ENCODE measurements at regions not wholly inside any gene's neighbourhood (a gene's known extent, or its start where the extent isn't known, plus 50 kb on each side); places are given as distances from the start of the nearest gene placed in this dataset.
"Not testable (repeated sequence)": the region's sequence is repeated elsewhere in the genome, so short reads cannot be mapped to it uniquely, and the experiment has no call there.

- no peak for DNase-seq (ENCODE audit: extremely low read depth in 1 of 11, low read depth in 9 of 11, low spot score in 4 of 11)
Measured at GRCh38 chrX:16067886-16068515, 55.4 kb upstream of the GRPR start.

- DNase-seq (ENCODE audit: extremely low read depth in 1 of 11, low read depth in 9 of 11, low spot score in 4 of 11): no peak
Measured at GRCh38 chrX:16063921-16064320, 59.4 kb upstream of the GRPR start.

GRCh38 chrX:16063141-16063540 lies 60.2 kb upstream of the GRPR start:
- no peak for DNase-seq (ENCODE audit: extremely low read depth in 1 of 11, low read depth in 9 of 11, low spot score in 4 of 11)

- no peak for DNase-seq (ENCODE audit: extremely low read depth in 1 of 11, low read depth in 9 of 11, low spot score in 4 of 11)
Measured at GRCh38 chrX:16061296-16061695, 62.1 kb upstream of the GRPR start.

GRCh38 chrX:16060252-16060651 lies 63.1 kb upstream of the GRPR start:
- no peak for DNase-seq (ENCODE audit: extremely low read depth in 1 of 11, low read depth in 9 of 11, low spot score in 4 of 11)

- DNase-seq (ENCODE audit: extremely low read depth in 1 of 11, low read depth in 9 of 11, low spot score in 4 of 11): not testable (repeated sequence)
Measured at GRCh38 chrX:16049126-16049525, 74.2 kb upstream of the GRPR start.

GRCh38 chrX:16042980-16043379 lies 80.4 kb upstream of the GRPR start:
- DNase-seq (ENCODE audit: extremely low read depth in 1 of 11, low read depth in 9 of 11, low spot score in 4 of 11): no peak

- DNase-seq (ENCODE audit: extremely low read depth in 1 of 11, low read depth in 9 of 11, low spot score in 4 of 11): no peak
Measured at GRCh38 chrX:16039834-16040233, 83.5 kb upstream of the GRPR start.

GRCh38 chrX:16039363-16039762 lies 84.0 kb upstream of the GRPR start:
- no peak for DNase-seq (ENCODE audit: extremely low read depth in 1 of 11, low read depth in 9 of 11, low spot score in 4 of 11)

GRCh38 chrX:16033331-16033730 lies 90.0 kb upstream of the GRPR start:
- DNase-seq (ENCODE audit: extremely low read depth in 1 of 11, low read depth in 9 of 11, low spot score in 4 of 11): no peak

- no peak for DNase-seq (ENCODE audit: extremely low read depth in 1 of 11, low read depth in 9 of 11, low spot score in 4 of 11)
Measured at GRCh38 chrX:16028576-16028975, 94.8 kb upstream of the GRPR start.

- DNase-seq (ENCODE audit: extremely low read depth in 1 of 11, low read depth in 9 of 11, low spot score in 4 of 11): no peak
Measured at GRCh38 chrX:16023790-16024734, 99.3 kb upstream of the GRPR start.

GRCh38 chrX:16022580-16023200 lies 100.7 kb upstream of the GRPR start:
- no peak for DNase-seq (ENCODE audit: extremely low read depth in 1 of 11, low read depth in 9 of 11, low spot score in 4 of 11)

GRCh38 chrX:16018291-16018690 lies 105.1 kb upstream of the GRPR start:
- no peak for DNase-seq (ENCODE audit: extremely low read depth in 1 of 11, low read depth in 9 of 11, low spot score in 4 of 11)

GRCh38 chrX:16014171-16014570 lies 109.2 kb upstream of the GRPR start:
- no peak for DNase-seq (ENCODE audit: extremely low read depth in 1 of 11, low read depth in 9 of 11, low spot score in 4 of 11)

GRCh38 chrX:16012250-16012649 lies 111.1 kb upstream of the GRPR start:
- DNase-seq (ENCODE audit: extremely low read depth in 1 of 11, low read depth in 9 of 11, low spot score in 4 of 11): no peak

- no peak for DNase-seq (ENCODE audit: extremely low read depth in 1 of 11, low read depth in 9 of 11, low spot score in 4 of 11)
Measured at GRCh38 chrX:16005917-16006316, 117.4 kb upstream of the GRPR start.

- no peak for DNase-seq (ENCODE audit: extremely low read depth in 1 of 11, low read depth in 9 of 11, low spot score in 4 of 11)
Measured at GRCh38 chrX:16002185-16002584, 121.2 kb upstream of the GRPR start.

- no peak for DNase-seq (ENCODE audit: extremely low read depth in 1 of 11, low read depth in 9 of 11, low spot score in 4 of 11)
Measured at GRCh38 chrX:15998350-15998749, 125.0 kb upstream of the GRPR start.

GRCh38 chrX:15989716-15990115 lies 133.6 kb upstream of the GRPR start:
- no peak for DNase-seq (ENCODE audit: extremely low read depth in 1 of 11, low read depth in 9 of 11, low spot score in 4 of 11)

Measured in renal cortex interstitium (tissue), 11 donors.